ENCODE measurements at regions not wholly inside any gene's neighbourhood (a gene's known extent, or its start where the extent isn't known, plus 50 kb on each side); places are given as distances from the start of the nearest gene placed in this dataset.
A peak's percentile ranks its signal among the peaks of the same experiment; 100 is the strongest.
"Not testable (repeated sequence)": the region's sequence is repeated elsewhere in the genome, so short reads cannot be mapped to it uniquely, and the experiment has no call there.

DNA sequence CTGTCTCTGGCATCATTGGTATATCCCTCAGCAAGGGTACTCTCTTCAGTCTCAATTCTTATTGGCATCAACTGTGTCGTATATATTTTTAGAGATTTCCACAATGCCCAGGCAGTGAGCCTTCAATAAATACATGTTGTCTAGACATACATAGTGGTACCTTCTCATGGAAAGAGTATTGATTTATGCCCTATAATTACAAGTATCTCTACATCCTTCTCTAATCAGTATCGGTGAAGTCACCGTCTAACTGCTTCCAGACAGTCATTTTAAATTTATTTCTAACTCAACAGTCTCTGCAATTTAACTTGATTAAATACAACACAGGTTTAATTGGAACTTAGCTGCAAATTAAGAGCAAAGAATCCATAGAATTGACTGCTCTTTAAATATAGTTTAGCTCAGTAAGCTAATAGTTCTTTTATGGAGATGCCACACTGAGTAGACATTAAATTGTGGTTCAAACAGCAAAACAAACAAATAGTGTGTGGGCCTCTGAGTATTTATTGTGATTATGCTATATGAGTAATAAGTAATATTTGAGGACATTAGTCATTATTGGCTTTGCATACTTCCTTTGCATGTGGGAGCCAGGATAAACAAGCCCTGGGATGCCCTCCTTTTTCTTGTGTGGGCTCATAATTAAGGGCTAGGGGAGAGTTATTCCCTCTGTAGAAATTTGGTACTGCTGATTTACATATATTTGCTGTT is 126.9 kb upstream of the DUSP10 start:
- TF ChIP-seq, protein P1, sequence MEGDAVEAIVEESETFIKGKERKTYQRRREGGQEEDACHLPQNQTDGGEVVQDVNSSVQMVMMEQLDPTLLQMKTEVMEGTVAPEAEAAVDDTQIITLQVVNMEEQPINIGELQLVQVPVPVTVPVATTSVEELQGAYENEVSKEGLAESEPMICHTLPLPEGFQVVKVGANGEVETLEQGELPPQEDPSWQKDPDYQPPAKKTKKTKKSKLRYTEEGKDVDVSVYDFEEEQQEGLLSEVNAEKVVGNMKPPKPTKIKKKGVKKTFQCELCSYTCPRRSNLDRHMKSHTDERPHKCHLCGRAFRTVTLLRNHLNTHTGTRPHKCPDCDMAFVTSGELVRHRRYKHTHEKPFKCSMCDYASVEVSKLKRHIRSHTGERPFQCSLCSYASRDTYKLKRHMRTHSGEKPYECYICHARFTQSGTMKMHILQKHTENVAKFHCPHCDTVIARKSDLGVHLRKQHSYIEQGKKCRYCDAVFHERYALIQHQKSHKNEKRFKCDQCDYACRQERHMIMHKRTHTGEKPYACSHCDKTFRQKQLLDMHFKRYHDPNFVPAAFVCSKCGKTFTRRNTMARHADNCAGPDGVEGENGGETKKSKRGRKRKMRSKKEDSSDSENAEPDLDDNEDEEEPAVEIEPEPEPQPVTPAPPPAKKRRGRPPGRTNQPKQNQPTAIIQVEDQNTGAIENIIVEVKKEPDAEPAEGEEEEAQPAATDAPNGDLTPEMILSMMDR (IDR thresholded peaks at IDR 0.05; ENCODE audit: insufficient read depth, low read depth, low read length, missing control alignments): no peak
- H3K4me3 ChIP-seq (ENCODE audit: low read length): no peak overlapping the region
- DNase-seq (ENCODE audit: low read depth): peak; percentile 87

DNA sequence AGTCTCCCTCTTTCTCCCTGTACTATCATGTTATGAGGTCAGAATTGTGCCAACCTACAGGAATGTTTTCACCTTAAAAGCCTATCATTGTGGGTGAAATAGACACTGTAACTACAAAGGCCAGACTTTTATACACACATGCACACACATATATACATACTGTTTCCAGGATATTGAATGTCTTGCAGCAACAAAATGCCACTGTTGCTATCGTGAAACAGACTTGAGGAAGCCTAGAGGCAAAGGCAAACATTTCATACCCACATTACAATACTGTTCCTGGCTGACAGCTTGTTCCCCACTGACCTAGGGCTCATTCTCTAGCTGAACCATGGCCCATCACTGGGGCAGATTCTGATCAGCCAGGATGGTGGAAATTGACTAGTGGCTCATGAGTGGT is 125.1 kb upstream of the DUSP10 start:
- TF ChIP-seq, protein P1 (IDR thresholded peaks at IDR 0.05; ENCODE audit: insufficient read depth, low read depth, low read length, missing control alignments): no peak
- H3K4me3 ChIP-seq (ENCODE audit: low read length): no peak overlapping the region
- no peak for DNase-seq (ENCODE audit: low read depth)

DNA sequence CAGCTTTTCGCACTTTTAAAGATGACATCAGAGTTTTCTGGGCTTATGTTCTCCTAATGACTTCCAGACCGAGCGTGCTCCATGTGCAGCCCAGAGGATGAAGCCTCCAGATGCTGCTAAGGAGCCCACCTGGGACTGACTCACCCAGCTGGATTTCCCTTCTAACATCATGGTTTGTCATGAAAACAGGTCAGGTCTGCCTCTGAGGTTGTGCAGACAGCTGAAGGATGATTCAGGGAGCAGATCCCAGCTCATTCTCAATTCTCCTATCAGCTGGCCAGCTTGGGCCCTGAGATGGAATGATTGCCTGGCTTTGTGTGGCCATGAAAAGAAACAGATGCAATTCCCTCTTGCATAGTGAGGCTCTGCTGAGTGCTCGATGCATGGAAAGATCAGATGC is 123.9 kb upstream of the DUSP10 start:
- DNase-seq (ENCODE audit: low read depth): peak; percentile 83
- H3K4me3 ChIP-seq (ENCODE audit: low read length): no peak overlapping the region
- TF ChIP-seq, protein P1 (IDR thresholded peaks at IDR 0.05; ENCODE audit: insufficient read depth, low read depth, low read length, missing control alignments): no peak

DNA sequence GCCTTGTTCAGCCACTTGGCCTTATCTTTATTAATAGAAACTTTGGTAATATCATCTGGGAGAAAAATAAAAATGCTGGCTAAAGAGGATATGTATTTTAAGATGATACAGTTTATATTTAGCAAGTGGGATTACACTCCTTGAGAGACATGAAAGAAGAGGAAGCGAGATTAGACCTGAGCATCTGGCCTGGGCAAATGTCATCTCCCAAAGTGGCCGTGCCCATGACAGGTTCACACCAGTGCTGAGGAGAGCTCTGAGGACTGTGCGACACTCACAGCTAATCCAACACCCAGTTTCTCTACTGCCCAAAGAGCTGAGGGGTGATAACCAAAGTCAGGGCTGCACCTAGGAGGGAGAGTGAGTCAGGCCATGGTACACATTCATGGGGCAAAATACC is 121.7 kb upstream of the DUSP10 start:
- DNase-seq (ENCODE audit: low read depth): no peak
- TF ChIP-seq, protein P1 (IDR thresholded peaks at IDR 0.05; ENCODE audit: insufficient read depth, low read depth, low read length, missing control alignments): no peak
- no peak overlapping the region for H3K4me3 ChIP-seq (ENCODE audit: low read length)

DNA sequence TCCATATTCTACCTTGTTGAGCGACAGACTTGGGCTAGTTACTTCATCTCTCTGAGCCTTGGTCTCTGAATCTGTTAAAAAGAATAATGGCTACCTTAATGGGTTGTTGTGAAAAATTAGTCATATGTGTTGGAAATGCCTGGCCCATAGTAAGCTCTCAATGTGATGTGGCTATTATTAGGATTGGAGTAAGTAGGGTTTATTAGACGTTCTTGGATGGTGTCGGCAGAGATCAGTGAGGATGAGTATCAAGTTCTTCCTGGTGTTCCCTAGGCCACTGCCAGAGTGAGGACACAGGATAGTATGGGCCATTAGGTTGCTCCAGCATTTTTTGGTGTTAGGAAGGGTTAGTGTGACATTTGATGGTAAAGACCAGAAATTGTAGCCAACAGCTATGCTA is 121.1 kb upstream of the DUSP10 start:
- TF ChIP-seq, protein P1 (IDR thresholded peaks at IDR 0.05; ENCODE audit: insufficient read depth, low read depth, low read length, missing control alignments): no peak
- no peak overlapping the region for H3K4me3 ChIP-seq (ENCODE audit: low read length)
- DNase-seq (ENCODE audit: low read depth): no peak

DNA sequence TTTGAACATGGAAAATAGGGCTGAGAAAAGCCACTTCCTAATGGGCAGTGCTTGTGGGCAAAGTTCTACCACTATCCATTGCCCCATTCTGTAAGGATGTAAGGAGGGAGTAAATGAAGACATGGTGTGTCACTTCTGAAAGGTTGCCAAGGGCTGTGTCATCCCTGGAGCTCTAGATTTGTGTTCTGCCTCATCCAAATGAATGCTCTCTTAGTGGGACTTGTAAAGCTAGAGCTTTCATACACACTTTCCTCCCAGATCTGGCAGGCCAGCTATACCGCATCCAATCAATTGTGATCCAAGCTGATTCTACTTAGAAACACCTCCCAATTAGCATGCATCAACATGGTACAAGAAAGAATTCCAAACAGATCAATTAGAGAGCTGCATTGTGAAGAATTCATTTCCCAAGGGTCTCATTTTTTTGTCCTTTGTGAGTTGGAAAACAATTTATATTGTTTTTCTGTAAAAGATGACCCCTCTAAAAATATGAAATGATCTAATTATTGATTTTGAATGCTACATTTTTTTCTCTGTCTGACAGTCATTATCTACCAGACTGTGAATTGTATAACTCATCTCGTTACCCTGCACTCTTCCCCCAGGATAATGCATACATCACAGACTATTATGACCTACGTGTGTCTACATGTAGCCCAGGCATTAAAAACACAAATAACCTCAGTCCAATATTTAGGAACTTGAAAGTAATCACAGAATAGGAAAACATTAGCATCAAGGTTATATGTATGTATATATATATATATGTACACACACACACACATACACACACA is 117.1 kb upstream of the DUSP10 start:
- no peak overlapping the region for H3K4me3 ChIP-seq (ENCODE audit: low read length)
- DNase-seq (ENCODE audit: low read depth): peak; percentile 94
- TF ChIP-seq, protein P1 (IDR thresholded peaks at IDR 0.05; ENCODE audit: insufficient read depth, low read depth, low read length, missing control alignments): no peak

DNA sequence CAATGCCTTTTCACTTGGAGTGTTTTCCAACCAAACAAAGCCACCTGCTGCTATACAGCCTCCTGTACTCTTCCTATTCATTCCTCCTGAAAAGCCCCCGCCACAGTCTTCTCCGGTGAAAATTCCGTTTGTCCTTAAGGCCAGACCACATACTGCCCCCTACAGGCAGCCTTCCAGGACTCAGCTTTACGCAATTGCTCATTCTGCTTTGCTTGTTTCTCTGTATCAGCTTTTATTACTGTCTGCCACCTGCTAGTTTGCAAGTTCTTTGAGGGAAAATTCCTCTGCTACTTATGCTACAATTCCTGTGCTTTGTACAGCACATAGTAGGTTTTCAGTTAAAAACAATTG is 115.2 kb upstream of the DUSP10 start:
- DNase-seq (ENCODE audit: low read depth); H3K4me3 ChIP-seq (ENCODE audit: low read length): not testable (repeated sequence)

Data from epithelial cell of esophagus (primary cell).